ENCODE measurements at regions not wholly inside any gene's neighbourhood (a gene's known extent, or its start where the extent isn't known, plus 50 kb on each side); places are given as distances from the start of the nearest gene placed in this dataset.

- TF ChIP-seq TAF1 (IDR thresholded peaks at IDR 0.05; ENCODE audit: borderline replicate concordance, insufficient read depth, low read length), result no peak
- TF ChIP-seq POLR2AphosphoS5 (IDR thresholded peaks at IDR 0.05; ENCODE audit: low read depth, low read length), result no peak
Observed at GRCh38 chr7:9124320-9124719, 690.9 kb downstream of the NXPH1 start.

Data from PFSK-1 (cell line).